Neural progenitor cell (in vitro differentiated cells): ENCODE measurements at regions not wholly inside any gene's neighbourhood (a gene's known extent, or its start where the extent isn't known, plus 50 kb on each side); places are given as distances from the start of the nearest gene placed in this dataset.

Experiments used
- DNase-seq: peaks from one replicate; pipeline ENCODE4 v3.0.0-alpha.2; 2016; ENCODE audit warnings: low spot score
- H2AFZ ChIP-seq: fragments of 200-600 bp; sonication (generic); replicated peaks from 2 replicates; pipeline ENCODE4 v1.6.1; 2016; ENCODE audit warnings: antibody characterized with exemption
- H3F3A ChIP-seq: fragments of 200-600 bp; sonication (generic); 2 replicates; pipeline ENCODE4 v1.6.1; 2016; ENCODE audit warnings: antibody characterized with exemption, low read depth
- H3K27ac ChIP-seq: fragments of 200-600 bp; sonication (generic); 2 replicates; pipeline ENCODE4 v1.5.1; 2016; ENCODE audit warnings: mild to moderate bottlenecking
- H3K27me3 ChIP-seq: fragments of 200-600 bp; sonication (generic); 2 replicates; pipeline ENCODE4 v1.6.1; 2016; ENCODE audit warnings: mild to moderate bottlenecking, moderate library complexity
- H3K36me3 ChIP-seq: fragments of 200-600 bp; sonication (generic); 2 replicates; pipeline ENCODE4 v1.5.1; 2016
- H3K4me1 ChIP-seq: fragments of 200-600 bp; sonication (generic); 2 replicates; pipeline ENCODE4 v1.6.1; 2016; ENCODE audit warnings: mixed run types
- H3K4me2 ChIP-seq: fragments of 200-600 bp; sonication (generic); 2 replicates; pipeline ENCODE4 v1.6.1; 2016
- H3K4me3 ChIP-seq: fragments of 200-600 bp; sonication (generic); 2 replicates; pipeline ENCODE4 v1.5.1; 2016
- H3K79me2 ChIP-seq: fragments of 200-600 bp; sonication (generic); 2 replicates; pipeline ENCODE4 v1.6.1; 2016; ENCODE audit warnings: low read depth
- H3K9ac ChIP-seq: fragments of 200-600 bp; sonication (generic); 2 replicates; pipeline ENCODE4 v1.6.1; 2016
- H3K9me3 ChIP-seq: fragments of 200-600 bp; sonication (generic); 2 replicates; pipeline ENCODE4 v1.5.1; 2016; ENCODE audit warnings: low read depth
- H4K20me1 ChIP-seq: fragments of 200-600 bp; sonication (generic); 2 replicates; pipeline ENCODE4 v1.6.1; 2016; ENCODE audit warnings: low read depth
- H3K27ac Mint-ChIP-seq: 3 replicates; pipeline ENCODE4 v1.8.0; 2021; ENCODE audit warnings: mixed read lengths
- H3K27me3 Mint-ChIP-seq: 2 replicates; pipeline ENCODE4 v1.8.0; 2022; ENCODE audit warnings: low read depth, mild to moderate bottlenecking, inconsistent platforms, moderate library complexity, mixed read lengths; ENCODE audit not compliant: insufficient read depth
- H3K36me3 Mint-ChIP-seq: 3 replicates; pipeline ENCODE4 v1.8.0; 2021; ENCODE audit warnings: mixed read lengths
- H3K4me1 Mint-ChIP-seq: 3 replicates; pipeline ENCODE4 v1.8.0; 2021; ENCODE audit warnings: mixed read lengths
- H3K4me3 Mint-ChIP-seq: 3 replicates; pipeline ENCODE4 v1.8.0; 2021; ENCODE audit warnings: mild to moderate bottlenecking, moderate library complexity, mixed read lengths
- H3K9me3 Mint-ChIP-seq: 3 replicates; pipeline ENCODE4 v1.8.0; 2020; ENCODE audit warnings: mixed read lengths
- EZH2 ChIP-seq: fragments of 200-600 bp; sonication (generic); IDR thresholded peaks from 2 replicates; pipeline ENCODE4 v1.6.1; 2017; ENCODE audit warnings: antibody characterized with exemption, mild to moderate bottlenecking, moderate library complexity
- EZH2phosphoT487 ChIP-seq: fragments of 200-600 bp; sonication (generic); IDR thresholded peaks from 2 replicates; pipeline ENCODE4 v1.6.1; 2017; ENCODE audit warnings: antibody characterized with exemption
- TF ChIP-seq, protein P1 (sequence below): fragments of 200-600 bp; sonication (generic); IDR thresholded peaks from 2 replicates; pipeline ENCODE4 v1.5.1; 2017; ENCODE audit warnings: antibody characterized with exemption, mild to moderate bottlenecking

DNA sequence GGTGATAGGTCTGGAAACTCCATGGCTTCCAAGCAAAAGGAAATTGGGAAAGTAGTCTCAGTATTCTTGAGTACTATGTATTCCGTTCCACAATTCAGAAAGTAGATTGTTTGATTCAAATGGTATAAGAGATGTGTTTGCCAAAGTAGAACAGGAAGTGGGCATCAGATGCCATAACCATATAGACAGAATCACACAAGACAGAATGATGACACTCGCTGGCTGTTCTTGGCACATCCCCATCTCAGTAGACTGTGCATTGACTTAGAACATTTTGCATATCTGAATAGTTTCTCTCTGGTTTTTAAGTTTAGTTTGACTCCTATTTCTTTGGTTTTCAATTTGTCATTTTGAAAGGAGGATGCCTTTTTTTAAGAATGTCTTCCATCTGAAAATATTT lies 221.1 kb upstream of the RGS6 start:
- no peak overlapping the region for H3K4me3 ChIP-seq
- peak overlapping the region; percentile 38 for H3K4me2 ChIP-seq
- no peaks in the 10 kb centered on the region for H3K79me2 ChIP-seq
- H3K4me3 Mint-ChIP-seq, result no peak overlapping the region
- no peaks in the 10 kb centered on the region for H3K9me3 ChIP-seq
- no peak overlapping the region for H2AFZ ChIP-seq
- peaks cover 24% of the 10 kb centered on the region for H3K36me3 Mint-ChIP-seq
- H3K9me3 Mint-ChIP-seq, result no peaks in the 10 kb centered on the region
- H3K36me3 ChIP-seq, result no peaks in the 10 kb centered on the region
- no peak for DNase-seq
- peaks cover 17% of the 10 kb centered on the region for H3K4me1 Mint-ChIP-seq
- H3K27me3 ChIP-seq, result no peaks in the 10 kb centered on the region
- H3K9ac ChIP-seq, result no peak overlapping the region
- no peaks in the 10 kb centered on the region for H4K20me1 ChIP-seq
- peak overlapping the region; percentile 30 for H3K27ac ChIP-seq
- H3K27ac Mint-ChIP-seq, result peak overlapping the region; percentile 88
- TF ChIP-seq EZH2, result no peak
- TF ChIP-seq, protein P1, sequence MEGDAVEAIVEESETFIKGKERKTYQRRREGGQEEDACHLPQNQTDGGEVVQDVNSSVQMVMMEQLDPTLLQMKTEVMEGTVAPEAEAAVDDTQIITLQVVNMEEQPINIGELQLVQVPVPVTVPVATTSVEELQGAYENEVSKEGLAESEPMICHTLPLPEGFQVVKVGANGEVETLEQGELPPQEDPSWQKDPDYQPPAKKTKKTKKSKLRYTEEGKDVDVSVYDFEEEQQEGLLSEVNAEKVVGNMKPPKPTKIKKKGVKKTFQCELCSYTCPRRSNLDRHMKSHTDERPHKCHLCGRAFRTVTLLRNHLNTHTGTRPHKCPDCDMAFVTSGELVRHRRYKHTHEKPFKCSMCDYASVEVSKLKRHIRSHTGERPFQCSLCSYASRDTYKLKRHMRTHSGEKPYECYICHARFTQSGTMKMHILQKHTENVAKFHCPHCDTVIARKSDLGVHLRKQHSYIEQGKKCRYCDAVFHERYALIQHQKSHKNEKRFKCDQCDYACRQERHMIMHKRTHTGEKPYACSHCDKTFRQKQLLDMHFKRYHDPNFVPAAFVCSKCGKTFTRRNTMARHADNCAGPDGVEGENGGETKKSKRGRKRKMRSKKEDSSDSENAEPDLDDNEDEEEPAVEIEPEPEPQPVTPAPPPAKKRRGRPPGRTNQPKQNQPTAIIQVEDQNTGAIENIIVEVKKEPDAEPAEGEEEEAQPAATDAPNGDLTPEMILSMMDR, result no peak
- TF ChIP-seq EZH2phosphoT487, result no peak
- peaks cover 15% of the 10 kb centered on the region for H3F3A ChIP-seq
- peaks cover 15% of the 10 kb centered on the region for H3K4me1 ChIP-seq
- peaks cover 3% of the 10 kb centered on the region for H3K27me3 Mint-ChIP-seq

DNA sequence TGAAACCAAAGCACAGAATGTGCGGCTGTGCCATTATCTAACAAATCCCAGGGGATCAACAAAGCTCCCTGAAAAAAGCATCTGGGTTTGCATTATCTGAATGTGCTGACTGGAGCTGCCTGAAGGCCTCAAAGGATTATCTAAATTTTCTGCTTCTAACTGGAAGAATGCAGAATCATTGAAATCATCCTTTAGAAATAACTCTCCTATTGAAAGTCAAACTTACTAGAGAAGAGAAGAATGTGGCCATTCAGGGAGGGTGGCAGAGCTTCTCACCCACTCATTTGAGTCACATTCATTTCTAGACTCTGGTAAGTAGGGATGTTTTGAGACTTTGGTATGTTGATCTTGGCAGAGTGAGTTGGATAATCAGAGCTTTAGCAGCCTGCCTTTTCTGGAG lies 220.6 kb upstream of the RGS6 start:
- Histone ChIP-seq H3K27me3 (no peaks in the 10 kb centered on the region), H3K27ac (peak overlapping the region; percentile 75), H3K4me1 (peaks cover 15% of the 10 kb centered on the region), H2AFZ (no peak overlapping the region), H3K79me2 (no peaks in the 10 kb centered on the region), H3K36me3 (no peaks in the 10 kb centered on the region), H4K20me1 (no peaks in the 10 kb centered on the region), H3K4me3 (no peak overlapping the region), H3K9ac (no peak overlapping the region), H3K9me3 (no peaks in the 10 kb centered on the region), H3K4me2 (peak overlapping the region; percentile 38), H3F3A (peaks cover 15% of the 10 kb centered on the region)
- Mint-ChIP-seq H3K36me3 (peaks cover 21% of the 10 kb centered on the region), H3K4me1 (peaks cover 17% of the 10 kb centered on the region), H3K27me3 (peaks cover 3% of the 10 kb centered on the region), H3K27ac (peak overlapping the region; percentile 8), H3K4me3 (no peak overlapping the region), H3K9me3 (no peaks in the 10 kb centered on the region)
- no peak for TF ChIP-seq EZH2
- TF ChIP-seq, protein P1, result no peak
- TF ChIP-seq EZH2phosphoT487, result no peak
- peak; percentile 63 for DNase-seq

DNA sequence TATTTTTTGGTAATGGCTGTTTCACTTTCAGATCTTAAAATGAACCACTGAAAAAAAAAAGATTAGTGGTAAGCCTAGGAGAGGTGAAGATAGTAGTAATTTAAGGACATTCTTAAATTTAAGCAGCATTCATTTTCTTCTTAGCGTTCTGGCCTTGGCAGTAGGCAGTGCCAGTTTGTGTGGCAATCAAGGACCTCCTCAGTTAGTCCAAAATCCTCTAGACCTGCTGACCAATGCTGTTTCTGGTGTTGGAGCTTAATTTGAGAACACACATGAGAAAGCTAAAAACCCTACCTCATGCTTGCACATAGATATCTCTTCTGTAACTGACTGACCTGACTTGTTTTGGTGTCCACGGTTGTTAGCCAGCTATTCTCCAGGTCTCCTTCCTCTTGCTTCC lies 219.8 kb upstream of the RGS6 start:
- H3K27me3 ChIP-seq, result no peaks in the 10 kb centered on the region
- no peak overlapping the region for H3K27ac Mint-ChIP-seq
- H2AFZ ChIP-seq, result no peak overlapping the region
- H3K4me1 Mint-ChIP-seq, result peaks cover 17% of the 10 kb centered on the region
- H3K4me2 ChIP-seq, result no peak overlapping the region
- no peak overlapping the region for H3K4me3 ChIP-seq
- H3K36me3 ChIP-seq, result no peaks in the 10 kb centered on the region
- TF ChIP-seq EZH2 (no peak), EZH2phosphoT487 (no peak)
- TF ChIP-seq, protein P1, result no peak
- peaks cover 1% of the 10 kb centered on the region for H3K27me3 Mint-ChIP-seq
- H3K9me3 ChIP-seq, result no peaks in the 10 kb centered on the region
- no peaks in the 10 kb centered on the region for H3K79me2 ChIP-seq
- H3K9me3 Mint-ChIP-seq, result no peaks in the 10 kb centered on the region
- no peak overlapping the region for H3K27ac ChIP-seq
- peaks cover 15% of the 10 kb centered on the region for H3F3A ChIP-seq
- H3K4me1 ChIP-seq, result peaks cover 15% of the 10 kb centered on the region
- no peaks in the 10 kb centered on the region for H4K20me1 ChIP-seq
- no peak for DNase-seq
- H3K36me3 Mint-ChIP-seq, result peaks cover 21% of the 10 kb centered on the region
- no peak overlapping the region for H3K9ac ChIP-seq
- H3K4me3 Mint-ChIP-seq, result no peak overlapping the region
